Mesendoderm (in vitro differentiated cells): ENCODE measurements at regions not wholly inside any gene's neighbourhood (a gene's known extent, or its start where the extent isn't known, plus 50 kb on each side); places are given as distances from the start of the nearest gene placed in this dataset.

Experiments
- DNase-seq: peaks from one replicate; pipeline ENCODE4 v3.0.0; 2013
- H2AK5ac ChIP-seq: 2 replicates; pipeline ENCODE4 v1.6.1; 2013; ENCODE audit warnings: low read length, inconsistent platforms
- H2BK120ac ChIP-seq: 2 replicates; pipeline ENCODE4 v1.6.1; 2013; ENCODE audit warnings: low read depth, mild to moderate bottlenecking, low read length, moderate library complexity, mixed read lengths
- H2BK15ac ChIP-seq: replicated peaks from 2 replicates; pipeline ENCODE4 v1.6.1; 2013; ENCODE audit warnings: low read depth, mild to moderate bottlenecking, moderate library complexity
- H2BK5ac ChIP-seq: 2 replicates; pipeline ENCODE4 v1.6.1; 2013; ENCODE audit warnings: low read length, inconsistent platforms
- H3K18ac ChIP-seq: 2 replicates; pipeline ENCODE4 v1.6.1; 2013; ENCODE audit warnings: mild to moderate bottlenecking, low read length, mixed read lengths
- H3K23ac ChIP-seq: one replicate; pipeline ENCODE4 v1.6.1; 2013; ENCODE audit warnings: low read length
- H3K27ac ChIP-seq: 2 replicates; pipeline ENCODE4 v1.5.1; 2013; ENCODE audit warnings: low read depth, mild to moderate bottlenecking, inconsistent platforms, low read length, moderate library complexity
- H3K27me3 ChIP-seq: 2 replicates; pipeline ENCODE4 v1.6.1; 2013; ENCODE audit warnings: low read length, control low read depth, mild to moderate bottlenecking, inconsistent platforms; ENCODE audit not compliant: insufficient read depth, poor library complexity
- H3K36me3 ChIP-seq: 2 replicates; pipeline ENCODE4 v1.6.1; 2013; ENCODE audit warnings: low read length, inconsistent platforms; ENCODE audit not compliant: control insufficient read depth, insufficient read depth
- H3K4ac ChIP-seq: one replicate; pipeline ENCODE4 v1.6.1; 2013; ENCODE audit warnings: low read depth, mild to moderate bottlenecking, low read length, moderate library complexity
- H3K4me1 ChIP-seq: 2 replicates; pipeline ENCODE4 v1.6.1; 2013; ENCODE audit warnings: low read depth, low read length, inconsistent platforms; ENCODE audit not compliant: control insufficient read depth
- H3K4me2 ChIP-seq: 2 replicates; pipeline ENCODE4 v1.6.1; 2013; ENCODE audit warnings: low read length
- H3K4me3 ChIP-seq: 2 replicates; pipeline ENCODE4 v1.5.1; 2013; ENCODE audit warnings: mild to moderate bottlenecking, low read length
- H3K56ac ChIP-seq: one replicate; pipeline ENCODE4 v1.6.1; 2013; ENCODE audit warnings: low read length
- H3K79me1 ChIP-seq: 2 replicates; pipeline ENCODE4 v1.6.1; 2013; ENCODE audit warnings: low read length, inconsistent platforms
- H3K79me2 ChIP-seq: 2 replicates; pipeline ENCODE4 v1.6.1; 2013; ENCODE audit warnings: mild to moderate bottlenecking, low read length; ENCODE audit not compliant: control insufficient read depth, insufficient read depth
- H3K9ac ChIP-seq: 2 replicates; pipeline ENCODE4 v1.6.1; 2013; ENCODE audit warnings: low read length, inconsistent platforms
- H4K5ac ChIP-seq: one replicate; pipeline ENCODE4 v1.6.1; 2013; ENCODE audit warnings: low read length
- H4K8ac ChIP-seq: one replicate; pipeline ENCODE4 v1.6.1; 2013; ENCODE audit warnings: low read depth, mild to moderate bottlenecking, control low read depth, low read length, moderate library complexity
- WGBS: extraction: QIAGEN DNeasy Blood & Tissue Kit; methylation state at CpG from one replicate; pipeline ENCODE4 v1.1.7; 2013; ENCODE audit warnings: low lambda C conversion rate, missing lambda C conversion rate; ENCODE audit not compliant: insufficient coverage; ENCODE audit errors: extremely low coverage; 5-methylcytosine and 5-hydroxymethylcytosine counted together

- no peak overlapping the region for H2BK5ac ChIP-seq
- H3K4ac ChIP-seq, result no peak overlapping the region
- no peak overlapping the region for H4K5ac ChIP-seq
- H2BK15ac ChIP-seq, result no peak overlapping the region
- H4K8ac ChIP-seq, result no peak overlapping the region
- no peak overlapping the region for H3K4me2 ChIP-seq
- H2AK5ac ChIP-seq, result no peak overlapping the region
- H3K79me1 ChIP-seq, result no peaks in the 10 kb centered on the region
- DNase-seq, result no peak
- H3K4me1 ChIP-seq, result no peaks in the 10 kb centered on the region
- H3K27me3 ChIP-seq, result no peaks in the 10 kb centered on the region
- no peak overlapping the region for H3K18ac ChIP-seq
- no peak overlapping the region for H3K23ac ChIP-seq
- no peak overlapping the region for H2BK120ac ChIP-seq
- no peak overlapping the region for H3K4me3 ChIP-seq
- no CpG with 5 or more reads among the region's 2 CpGs for WGBS
- no peak overlapping the region for H3K56ac ChIP-seq
- no peak overlapping the region for H3K27ac ChIP-seq
- no peaks in the 10 kb centered on the region for H3K36me3 ChIP-seq
- no peak overlapping the region for H3K9ac ChIP-seq
- H3K79me2 ChIP-seq, result no peaks in the 10 kb centered on the region
Observed at GRCh38 chr15:70222606-70223005, 124.9 kb upstream of the TLE3 start.

DNA sequence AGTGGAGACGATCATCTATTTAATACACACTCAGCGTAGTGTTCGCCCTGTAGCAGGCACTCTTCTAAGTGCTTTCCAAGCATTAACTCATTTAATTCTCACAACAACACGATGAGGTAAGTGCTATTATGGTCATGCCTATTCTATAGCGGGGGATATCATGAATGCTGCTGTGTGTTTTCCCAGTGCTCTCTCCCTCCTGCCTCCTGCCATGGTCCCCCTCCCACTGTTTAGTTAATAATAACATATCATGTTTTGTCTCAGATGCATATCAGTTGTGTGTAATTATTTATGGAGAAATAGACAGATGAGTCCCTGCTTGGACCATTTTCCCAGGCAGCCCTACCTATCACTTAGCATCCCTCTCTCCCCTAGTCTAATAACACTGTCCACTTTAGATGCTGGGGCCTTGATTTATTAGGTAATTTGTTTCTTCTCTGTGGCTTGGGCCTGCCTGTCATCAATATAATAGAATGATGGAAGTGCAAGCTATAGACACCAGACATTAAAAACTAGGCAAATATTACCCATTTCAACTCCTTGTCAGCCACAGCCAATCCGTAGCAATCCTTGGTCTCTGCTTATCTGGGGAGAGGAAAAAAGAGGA is 122.9 kb upstream of the TLE3 start:
- H3K79me2 ChIP-seq, result no peaks in the 10 kb centered on the region
- no peaks in the 10 kb centered on the region for H3K79me1 ChIP-seq
- H3K36me3 ChIP-seq, result no peaks in the 10 kb centered on the region
- no peak overlapping the region for H3K23ac ChIP-seq
- no CpG with 5 or more reads among the region's 6 CpGs for WGBS
- no peak overlapping the region for H3K4me3 ChIP-seq
- no peak overlapping the region for H4K8ac ChIP-seq
- H2AK5ac ChIP-seq, result no peak overlapping the region
- DNase-seq, result no peak
- H3K18ac ChIP-seq, result no peak overlapping the region
- H2BK5ac ChIP-seq, result no peak overlapping the region
- H3K27ac ChIP-seq, result no peak overlapping the region
- no peak overlapping the region for H3K4ac ChIP-seq
- no peaks in the 10 kb centered on the region for H3K27me3 ChIP-seq
- H3K4me2 ChIP-seq, result no peak overlapping the region
- no peak overlapping the region for H4K5ac ChIP-seq
- no peak overlapping the region for H3K9ac ChIP-seq
- H2BK15ac ChIP-seq, result no peak overlapping the region
- H2BK120ac ChIP-seq, result no peak overlapping the region
- H3K56ac ChIP-seq, result no peak overlapping the region
- no peaks in the 10 kb centered on the region for H3K4me1 ChIP-seq

DNA sequence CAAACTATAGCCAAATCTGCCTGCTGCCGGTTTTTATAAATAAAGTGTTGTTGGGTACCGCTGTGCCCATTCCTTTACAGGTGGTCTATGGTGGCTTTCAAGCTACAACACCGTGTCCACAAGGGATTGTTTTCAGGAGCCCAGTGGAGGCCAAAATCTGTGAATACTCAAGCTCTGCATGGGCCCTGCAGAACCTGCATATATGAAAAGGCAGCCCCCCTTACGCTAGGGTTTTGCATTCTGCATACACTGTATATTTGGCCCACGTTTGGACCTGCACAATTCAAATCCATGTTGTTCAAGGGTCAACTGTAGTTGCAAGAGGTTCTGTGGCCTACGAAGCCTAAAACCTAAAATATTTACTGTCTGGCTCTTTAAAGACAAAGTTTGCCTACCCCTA is 122.2 kb upstream of the TLE3 start:
- H3K23ac ChIP-seq, result no peak overlapping the region
- H4K8ac ChIP-seq, result no peak overlapping the region
- H2BK120ac ChIP-seq, result no peak overlapping the region
- H2BK15ac ChIP-seq, result no peak overlapping the region
- no peaks in the 10 kb centered on the region for H3K27me3 ChIP-seq
- no CpG with 5 or more reads among the region's 6 CpGs for WGBS
- H3K4me2 ChIP-seq, result no peak overlapping the region
- H3K4ac ChIP-seq, result no peak overlapping the region
- H3K9ac ChIP-seq, result no peak overlapping the region
- H3K79me2 ChIP-seq, result no peaks in the 10 kb centered on the region
- no peak overlapping the region for H3K27ac ChIP-seq
- DNase-seq, result no peak
- H3K36me3 ChIP-seq, result no peaks in the 10 kb centered on the region
- no peak overlapping the region for H3K18ac ChIP-seq
- H3K4me3 ChIP-seq, result no peak overlapping the region
- H2BK5ac ChIP-seq, result no peak overlapping the region
- no peak overlapping the region for H2AK5ac ChIP-seq
- no peak overlapping the region for H4K5ac ChIP-seq
- H3K56ac ChIP-seq, result no peak overlapping the region
- H3K4me1 ChIP-seq, result no peaks in the 10 kb centered on the region
- no peaks in the 10 kb centered on the region for H3K79me1 ChIP-seq

DNA sequence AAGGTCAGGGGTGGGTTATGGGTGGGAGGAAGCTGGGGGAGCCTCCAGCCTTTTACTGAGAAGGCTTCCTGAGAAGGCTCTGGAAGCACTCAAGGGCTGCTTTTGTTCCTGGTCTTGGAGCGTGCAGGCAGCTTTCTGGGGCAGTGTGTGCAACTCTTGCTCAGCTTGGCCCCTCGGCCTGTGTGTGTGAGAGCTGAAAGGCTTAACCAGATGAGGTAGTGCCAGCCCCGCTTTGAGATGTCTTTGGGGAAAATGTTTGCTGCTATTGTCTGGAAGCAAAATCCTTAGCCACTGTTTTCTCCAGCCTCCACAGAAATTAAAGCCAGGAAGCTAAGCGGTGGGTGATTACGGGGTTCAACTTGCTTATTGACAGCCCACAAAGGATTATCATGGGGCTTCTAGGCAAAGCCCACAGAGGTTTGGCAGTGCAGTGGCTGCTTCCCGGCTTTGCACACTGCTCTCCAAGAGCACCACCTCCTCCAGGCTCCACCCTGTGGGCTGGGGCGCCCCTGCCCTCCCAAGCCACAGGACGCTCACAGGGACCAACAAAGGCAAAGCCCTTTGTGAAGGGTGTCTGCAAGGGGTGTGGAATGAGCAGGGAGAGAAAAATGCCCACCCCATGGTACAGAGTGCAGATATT is 121.7 kb upstream of the TLE3 start:
- no peak overlapping the region for H3K4ac ChIP-seq
- no peak overlapping the region for H3K4me2 ChIP-seq
- no peak for DNase-seq
- no peak overlapping the region for H3K4me3 ChIP-seq
- H3K4me1 ChIP-seq, result no peaks in the 10 kb centered on the region
- no peak overlapping the region for H3K9ac ChIP-seq
- H3K27ac ChIP-seq, result no peak overlapping the region
- no peak overlapping the region for H3K56ac ChIP-seq
- H2BK15ac ChIP-seq, result no peak overlapping the region
- no peaks in the 10 kb centered on the region for H3K79me1 ChIP-seq
- H2AK5ac ChIP-seq, result no peak overlapping the region
- no peak overlapping the region for H2BK5ac ChIP-seq
- H3K18ac ChIP-seq, result no peak overlapping the region
- no peak overlapping the region for H4K5ac ChIP-seq
- H2BK120ac ChIP-seq, result no peak overlapping the region
- no CpG with 5 or more reads among the region's 8 CpGs for WGBS
- no peak overlapping the region for H4K8ac ChIP-seq
- H3K79me2 ChIP-seq, result no peaks in the 10 kb centered on the region
- H3K36me3 ChIP-seq, result no peaks in the 10 kb centered on the region
- H3K27me3 ChIP-seq, result no peaks in the 10 kb centered on the region
- no peak overlapping the region for H3K23ac ChIP-seq

DNA sequence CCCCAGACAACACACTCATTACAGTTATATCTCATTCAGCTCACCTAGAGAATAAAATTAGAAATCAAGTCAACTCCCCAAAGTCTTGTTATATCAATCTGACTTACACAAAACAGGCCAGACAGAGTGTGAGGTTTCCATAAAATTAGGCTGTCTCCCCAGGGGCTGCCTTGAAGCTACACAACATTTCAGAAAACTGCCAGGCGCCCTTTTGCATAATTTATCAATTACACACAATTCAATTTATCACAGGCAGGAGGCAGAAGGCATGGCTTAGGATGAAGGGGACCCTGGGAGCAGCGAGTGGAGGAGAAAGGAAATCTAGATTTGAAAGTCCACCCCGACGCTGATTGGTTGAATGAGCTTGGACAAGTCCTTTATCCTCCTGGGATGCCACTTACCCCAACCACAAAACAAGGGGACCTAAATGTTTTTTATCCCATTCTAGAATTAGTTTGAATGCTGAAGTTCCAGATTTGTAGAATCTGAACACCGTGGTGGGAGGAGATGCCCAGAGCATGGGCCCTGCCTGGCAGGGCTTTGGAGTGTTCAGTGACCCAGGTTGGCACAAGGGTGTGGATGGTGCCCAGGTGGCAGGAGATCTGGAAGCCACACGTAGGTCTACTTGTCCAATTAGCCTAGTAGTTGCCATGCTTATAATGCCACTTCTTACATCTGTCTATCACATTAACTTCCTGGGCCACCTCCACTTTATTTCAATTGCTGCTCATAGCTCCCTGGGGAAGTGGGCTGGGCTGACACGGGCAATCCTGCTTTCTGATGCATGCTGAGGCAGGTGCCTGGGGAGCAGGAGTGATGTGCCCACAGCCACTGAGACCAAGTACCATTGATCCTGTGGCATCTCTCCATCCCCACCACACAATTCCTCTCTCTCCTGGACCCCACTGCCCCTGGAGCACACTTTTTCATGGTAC is 119.8 kb upstream of the TLE3 start:
- H2BK5ac ChIP-seq, result no peak overlapping the region
- no peak overlapping the region for H3K56ac ChIP-seq
- H3K79me1 ChIP-seq, result no peaks in the 10 kb centered on the region
- H4K8ac ChIP-seq, result no peak overlapping the region
- H3K18ac ChIP-seq, result no peak overlapping the region
- H2BK15ac ChIP-seq, result no peak overlapping the region
- H2AK5ac ChIP-seq, result no peak overlapping the region
- no peak overlapping the region for H3K4me2 ChIP-seq
- H3K4ac ChIP-seq, result no peak overlapping the region
- peaks cover 4% of the 10 kb centered on the region for H3K4me1 ChIP-seq
- H3K27me3 ChIP-seq, result no peaks in the 10 kb centered on the region
- no peak overlapping the region for H3K23ac ChIP-seq
- no peaks in the 10 kb centered on the region for H3K36me3 ChIP-seq
- DNase-seq, result no peak
- no peak overlapping the region for H3K4me3 ChIP-seq
- WGBS, result no CpG with 5 or more reads among the region's 7 CpGs
- no peak overlapping the region for H2BK120ac ChIP-seq
- no peak overlapping the region for H3K27ac ChIP-seq
- no peak overlapping the region for H3K9ac ChIP-seq
- no peaks in the 10 kb centered on the region for H3K79me2 ChIP-seq
- H4K5ac ChIP-seq, result no peak overlapping the region
